Activated naive CD4-positive, alpha-beta T cell (primary cell): ENCODE measurements at regions not wholly inside any gene's neighbourhood (a gene's known extent, or its start where the extent isn't known, plus 50 kb on each side); places are given as distances from the start of the nearest gene placed in this dataset.
"Not testable (repeated sequence)": the region's sequence is repeated elsewhere in the genome, so short reads cannot be mapped to it uniquely, and the experiment has no call there.

ENCODE experiments used
- DNase-seq, 4 experiments: peaks; one replicate each; lab custom pipeline; 2025; lab: John Stamatoyannopoulos, UW

DNA sequence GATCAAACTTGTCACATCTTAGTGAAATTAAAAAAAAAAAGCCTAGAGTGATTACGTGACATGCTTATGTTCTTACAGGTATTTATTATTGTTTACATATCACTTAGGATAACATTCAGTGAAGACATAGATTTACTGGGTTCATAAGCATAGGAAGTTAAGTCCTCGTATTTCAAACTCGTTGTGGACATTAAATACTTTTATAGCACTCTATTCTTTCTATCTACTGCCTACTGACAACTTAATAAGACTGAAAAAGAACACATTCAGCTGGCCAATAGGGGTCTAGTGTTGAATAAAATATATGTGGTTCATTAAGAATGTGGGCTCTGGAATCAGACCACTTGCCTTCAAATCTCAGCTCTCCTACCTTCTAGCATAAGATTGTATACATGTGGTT is 1927.4 kb downstream of the PCDH9 start:
- DNase-seq = no peak

DNA sequence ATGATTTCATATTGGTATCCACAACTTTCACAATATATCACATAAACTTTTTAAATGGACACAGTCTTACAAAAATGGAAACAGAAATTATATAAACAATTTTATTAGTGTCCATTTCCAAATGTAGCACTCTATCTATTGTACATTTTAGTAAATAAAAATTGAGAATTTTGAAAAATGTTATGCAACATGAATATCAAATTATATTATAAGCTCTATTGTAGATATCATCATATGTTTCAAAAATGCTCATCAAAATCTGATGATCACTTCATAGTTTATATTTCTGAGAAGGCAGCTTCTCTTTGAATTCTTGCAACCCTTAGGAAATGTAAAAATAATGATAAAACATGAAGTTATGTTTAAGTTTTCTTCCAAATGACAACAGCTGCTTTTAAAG is 1928.6 kb downstream of the PCDH9 start:
- DNase-seq = no peak

DNA sequence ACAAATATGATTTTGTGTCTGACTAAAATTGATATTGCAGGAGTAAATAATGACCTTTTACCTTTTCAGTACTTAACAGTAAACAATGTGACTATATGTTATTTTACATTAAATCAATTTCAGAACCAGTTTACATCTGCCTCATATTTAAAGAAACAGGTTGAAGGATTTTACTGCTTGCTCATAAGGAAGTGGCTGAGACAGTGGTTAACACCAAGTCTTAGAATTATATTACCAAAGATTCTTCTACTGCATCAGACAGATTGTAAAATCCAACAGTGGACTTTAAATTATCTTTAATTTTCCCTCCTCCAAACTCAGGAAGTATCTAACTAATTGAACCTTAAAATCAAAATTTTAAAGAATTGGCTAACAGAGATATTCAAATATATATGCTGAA is 1929.9 kb downstream of the PCDH9 start:
- no peak for DNase-seq

DNA sequence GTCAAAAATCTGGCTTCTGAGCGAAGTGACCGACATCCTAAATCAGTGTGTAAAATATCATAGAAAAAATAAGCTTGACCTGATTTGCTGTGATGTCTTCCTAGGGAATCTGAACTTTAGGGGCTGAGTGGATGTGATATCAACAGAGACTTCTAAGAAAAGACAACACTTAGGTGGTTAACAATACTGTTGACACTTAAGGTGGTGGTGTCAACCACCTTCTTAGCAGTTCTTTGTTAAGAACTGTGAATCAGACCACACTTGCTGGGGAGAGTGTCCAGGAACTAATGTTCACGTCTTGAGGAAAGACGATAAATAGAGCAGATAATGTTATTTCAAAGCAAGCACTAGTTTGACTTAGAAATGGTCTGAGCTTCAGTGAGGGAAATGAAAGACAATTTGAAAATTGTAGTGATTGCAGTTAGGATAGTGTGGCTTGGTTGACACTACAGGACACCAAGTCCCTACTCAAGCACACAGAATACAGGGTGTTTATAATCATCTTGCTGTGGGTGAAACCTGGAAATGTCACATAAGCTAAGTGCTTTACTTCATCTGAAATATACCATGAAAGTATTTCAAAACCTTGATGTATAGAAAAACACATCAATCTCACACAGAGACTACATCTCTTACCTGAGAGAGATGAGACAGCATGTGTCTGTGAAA is 1936.5 kb downstream of the PCDH9 start:
- DNase-seq = no peak

DNA sequence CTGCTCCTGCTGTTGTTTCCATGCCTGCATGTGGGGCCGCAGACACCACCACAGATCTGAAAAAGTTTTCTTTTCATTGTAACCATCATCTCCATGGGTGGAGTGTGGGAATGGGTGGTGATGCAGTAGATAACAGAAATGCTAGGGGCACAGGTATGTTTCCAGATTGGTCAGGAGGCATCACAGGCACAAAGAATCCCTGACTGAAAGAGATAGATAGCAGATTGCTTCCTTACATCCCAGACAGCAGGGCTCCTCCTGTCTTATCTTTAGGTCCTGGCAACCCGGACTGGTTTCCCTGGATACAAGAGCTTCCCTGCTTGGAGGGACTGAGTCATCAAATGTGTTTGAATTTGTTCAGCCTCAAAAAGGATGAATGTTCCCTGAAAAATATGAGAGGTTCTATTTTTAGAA is 1937.6 kb downstream of the PCDH9 start:
- no peak for DNase-seq

DNA sequence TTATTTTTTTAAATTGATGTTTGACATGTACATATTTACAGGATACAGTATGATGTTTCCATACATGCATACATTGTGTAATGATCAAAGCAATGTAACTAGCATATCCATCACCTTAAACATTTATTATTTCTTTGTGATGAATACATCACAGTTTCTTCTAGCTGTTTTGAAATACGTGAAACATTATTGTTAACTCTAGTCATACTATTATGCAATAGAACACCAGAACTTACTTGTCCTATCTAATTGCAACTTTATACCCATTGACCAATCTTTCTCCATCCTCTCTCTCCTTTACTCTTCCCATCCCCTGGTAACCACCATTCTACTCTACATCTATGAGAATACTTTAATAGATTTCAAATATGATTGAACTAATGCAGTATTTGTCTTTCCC is 1942.7 kb downstream of the PCDH9 start:
- DNase-seq = no peak

DNA sequence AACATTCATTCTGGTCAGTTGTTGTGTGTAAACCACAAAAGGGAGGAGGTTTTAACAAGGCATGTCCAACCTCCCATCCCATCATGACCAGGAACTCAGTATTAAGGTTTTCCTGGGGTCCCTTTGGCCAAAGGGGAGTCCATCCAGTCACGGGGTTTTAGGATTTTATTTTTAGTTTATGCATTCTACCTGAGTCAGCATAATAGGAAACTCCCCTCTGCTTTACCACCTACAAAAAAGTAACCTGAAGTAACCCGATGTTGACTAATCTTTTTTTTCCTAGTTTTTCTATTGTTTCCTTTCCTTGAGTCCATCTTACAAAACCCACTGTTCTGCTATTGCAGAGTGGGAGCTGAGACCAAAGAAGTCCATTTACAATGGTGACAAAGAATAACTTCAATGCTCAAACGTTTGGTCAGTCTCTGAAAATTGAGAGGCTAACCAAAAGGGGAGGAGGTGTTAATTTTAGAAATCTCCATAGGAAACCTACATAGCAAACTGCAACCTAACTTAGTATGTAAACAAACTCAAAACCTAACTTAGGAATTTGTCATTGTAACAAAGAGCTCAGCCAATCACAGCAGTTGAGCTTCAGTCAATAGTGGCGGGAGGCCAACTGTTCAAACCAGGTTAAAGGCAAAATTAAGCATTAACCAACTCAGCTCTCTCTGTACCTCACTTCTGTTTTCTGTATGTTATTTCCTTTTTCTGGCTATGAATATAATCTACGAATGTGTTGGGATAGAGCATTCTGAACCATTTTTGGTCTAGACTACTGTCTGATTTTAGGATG is 1954.1 kb downstream of the PCDH9 start:
- DNase-seq = no peak

DNA sequence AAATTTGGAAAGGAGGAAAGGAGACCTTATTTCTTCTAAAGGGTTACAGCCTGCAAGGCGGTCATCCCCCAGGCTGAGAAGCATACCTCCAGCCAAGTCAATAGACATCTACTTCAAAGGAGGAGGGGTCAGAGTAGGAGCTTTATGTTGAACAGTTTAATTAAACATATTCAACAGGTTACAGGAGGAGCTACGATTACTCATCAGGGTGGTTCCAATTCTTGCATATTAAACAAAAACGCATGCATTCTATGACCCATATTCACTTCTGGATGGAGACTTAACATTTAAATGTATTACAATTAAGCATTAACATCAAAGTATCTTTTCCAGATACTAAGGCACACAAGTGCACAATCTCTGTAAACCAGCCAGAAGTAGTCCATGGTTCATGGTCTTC is 1955.0 kb downstream of the PCDH9 start:
- DNase-seq = no peak

DNA sequence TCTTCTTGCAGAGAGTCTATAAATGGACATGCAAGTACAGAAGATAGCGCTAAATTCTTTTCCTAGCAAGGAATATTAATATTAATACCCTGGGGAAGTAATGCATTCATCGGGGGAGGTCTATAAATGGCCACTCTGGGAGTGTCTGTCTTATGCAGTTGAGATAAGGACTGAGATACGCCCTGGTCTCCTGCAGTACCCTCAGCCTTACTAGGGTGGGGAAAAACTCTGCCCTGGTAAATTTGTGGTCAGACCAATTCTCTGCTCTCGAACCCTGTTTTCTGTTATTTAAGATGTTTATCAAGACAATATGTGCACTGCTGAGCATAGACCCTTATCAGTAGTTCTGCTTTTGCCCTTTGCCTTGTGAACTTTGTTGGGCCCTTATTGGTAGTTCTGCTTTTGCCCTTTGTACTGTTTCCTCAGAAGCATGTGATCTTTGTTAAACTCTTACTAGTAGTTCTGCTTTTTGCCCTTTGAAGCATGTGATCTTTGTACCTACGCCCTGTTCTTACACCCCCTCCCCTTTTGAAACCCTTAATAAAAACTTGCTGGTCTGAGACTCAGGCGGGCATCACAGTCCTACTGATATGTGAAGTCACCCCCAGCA is 1956.2 kb downstream of the PCDH9 start:
- not testable (repeated sequence) for DNase-seq

DNA sequence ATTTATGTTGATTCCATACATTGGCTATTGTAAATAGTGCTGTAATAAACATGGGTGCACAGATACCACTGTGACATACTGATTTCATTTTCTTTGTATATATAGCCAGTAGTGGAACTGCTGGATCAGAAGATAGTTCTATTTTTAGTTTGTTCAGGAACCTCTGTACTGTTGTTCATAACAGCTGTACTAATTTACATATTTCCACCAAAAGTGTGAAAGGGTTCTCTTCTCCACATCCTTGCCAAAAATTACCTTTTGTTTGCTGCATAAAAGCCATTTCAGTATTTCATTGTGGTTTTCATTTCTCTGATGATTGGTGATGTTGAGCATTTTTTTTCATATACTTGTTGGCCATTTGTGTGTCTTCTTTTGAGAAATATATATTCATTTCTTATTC is 1962.1 kb downstream of the PCDH9 start:
- no peak for DNase-seq

DNA sequence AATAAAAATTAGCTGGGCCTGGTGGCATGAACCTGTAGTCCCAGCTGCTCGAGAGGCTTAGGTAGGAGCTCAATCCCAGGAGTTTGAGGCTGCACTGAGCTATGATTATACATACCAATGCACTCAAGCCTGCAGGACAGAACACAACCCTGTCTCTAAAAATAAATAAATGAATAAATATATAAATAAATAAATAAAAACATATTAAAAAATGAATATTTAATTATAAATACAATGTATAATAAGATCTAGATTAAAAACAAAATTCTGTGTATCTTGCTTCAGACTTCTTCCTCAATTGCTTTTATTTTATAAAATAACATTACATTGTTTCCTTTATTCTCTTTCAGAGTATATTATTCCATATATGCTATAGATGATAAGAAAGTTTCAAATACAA is 1964.1 kb downstream of the PCDH9 start:
- no peak for DNase-seq

DNA sequence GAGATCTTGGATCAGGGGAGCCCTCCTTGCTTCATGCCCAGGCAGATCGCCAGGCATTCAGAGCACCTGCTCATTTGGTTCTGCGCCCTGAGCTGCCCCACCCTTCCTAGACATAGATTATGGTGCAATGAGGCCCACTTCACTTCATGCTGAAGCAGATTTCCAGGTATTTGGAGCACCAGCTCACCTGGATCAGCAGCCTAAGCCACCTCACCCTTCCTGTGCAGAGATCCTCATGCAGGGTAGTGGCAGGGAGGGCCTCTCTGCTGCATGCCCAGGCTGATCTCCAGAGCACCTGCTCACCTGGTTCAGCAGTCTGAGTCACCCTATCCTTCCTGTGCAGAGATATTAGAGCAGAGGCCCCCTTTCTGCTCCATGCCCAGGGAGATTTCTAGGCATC is 1966.1 kb downstream of the PCDH9 start:
- DNase-seq = no peak

DNA sequence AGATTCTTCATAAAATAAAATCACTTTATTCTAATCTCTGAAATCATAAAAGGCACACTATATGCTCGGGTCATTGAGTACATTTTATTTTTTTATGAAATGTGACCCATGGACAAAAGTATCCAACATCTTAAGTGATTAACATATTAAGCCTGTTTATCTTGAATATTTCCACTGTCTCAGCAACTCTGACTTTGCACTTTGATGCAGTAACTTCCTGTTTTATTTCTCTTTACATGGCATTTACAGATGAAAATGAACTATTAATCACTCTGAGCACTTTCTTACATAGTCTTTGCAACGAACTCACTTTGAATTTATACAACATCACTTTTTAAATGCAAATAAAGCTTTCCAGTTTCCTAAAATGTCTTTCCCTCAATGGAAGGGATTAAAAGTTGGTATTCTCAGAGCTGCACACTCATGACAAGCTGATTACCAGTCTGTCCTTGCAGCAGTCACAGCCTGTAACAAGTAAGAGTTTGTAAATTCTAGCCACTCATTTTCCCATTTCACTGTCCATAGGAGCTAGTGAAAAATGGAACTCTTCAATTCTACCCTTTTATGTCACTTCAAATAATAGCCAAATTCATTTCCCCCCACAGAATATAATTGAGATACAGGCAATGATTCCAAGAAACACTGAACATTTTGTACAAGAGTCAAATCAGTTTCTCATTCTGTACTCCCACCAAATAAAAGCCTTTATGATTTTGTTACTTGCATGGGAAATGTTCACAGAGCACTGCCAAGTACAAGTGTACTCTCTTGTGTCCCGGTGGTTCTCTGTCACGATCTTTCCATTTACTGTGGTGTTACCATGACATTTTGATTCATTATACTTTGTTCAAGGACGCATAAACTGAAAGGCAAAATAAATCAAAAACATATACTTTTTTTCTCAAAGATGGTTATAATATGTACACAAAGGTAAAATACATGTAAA is 1968.9 kb downstream of the PCDH9 start:
- no peak for DNase-seq

DNA sequence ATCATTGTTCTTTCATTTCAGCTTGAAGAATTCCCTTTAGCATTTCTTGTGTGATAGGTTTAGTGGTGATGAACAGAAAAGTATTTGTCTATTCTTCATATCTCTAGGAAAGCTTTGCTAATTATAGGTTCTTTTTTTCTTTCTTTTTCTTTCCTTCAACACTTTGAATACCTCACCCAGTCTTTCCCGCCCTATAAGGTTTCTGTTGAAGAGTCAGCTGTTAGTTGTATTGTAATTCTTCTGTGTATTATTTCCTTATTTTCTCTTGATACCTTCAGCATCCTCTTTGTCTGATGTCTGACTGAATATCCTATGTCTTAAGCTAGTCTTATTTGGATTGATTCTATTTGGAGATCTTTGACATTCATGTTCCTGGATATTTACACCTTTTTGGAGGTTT is 1989.4 kb downstream of the PCDH9 start:
- no peak for DNase-seq

DNA sequence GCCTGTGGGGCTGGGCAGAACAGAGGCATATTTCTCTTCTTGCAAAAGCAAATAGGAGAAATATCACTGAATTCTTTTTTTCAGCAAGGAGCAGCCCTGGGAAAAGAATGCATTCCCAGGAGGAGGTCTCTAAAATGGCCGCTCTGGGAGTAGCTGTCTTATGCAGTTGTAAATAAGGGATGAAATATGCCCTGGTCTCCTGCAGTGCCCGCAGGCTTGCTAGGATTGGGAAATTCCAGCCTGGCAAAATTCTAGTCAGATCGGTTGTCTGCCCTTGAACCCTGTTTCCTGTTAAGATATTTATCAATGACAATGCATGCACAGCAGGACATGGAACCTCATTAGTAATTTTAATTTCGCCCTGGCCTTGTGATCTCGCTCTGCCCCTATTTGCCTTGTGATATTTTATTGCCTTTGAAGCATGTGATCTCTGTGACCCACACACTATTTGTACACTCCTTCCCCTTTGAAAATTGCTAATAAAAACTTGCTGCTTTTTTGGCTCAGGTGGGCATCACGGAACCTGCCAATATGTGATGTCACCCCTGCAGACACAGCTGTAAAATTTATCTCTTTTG is 1993.2 kb downstream of the PCDH9 start:
- no peak for DNase-seq

DNA sequence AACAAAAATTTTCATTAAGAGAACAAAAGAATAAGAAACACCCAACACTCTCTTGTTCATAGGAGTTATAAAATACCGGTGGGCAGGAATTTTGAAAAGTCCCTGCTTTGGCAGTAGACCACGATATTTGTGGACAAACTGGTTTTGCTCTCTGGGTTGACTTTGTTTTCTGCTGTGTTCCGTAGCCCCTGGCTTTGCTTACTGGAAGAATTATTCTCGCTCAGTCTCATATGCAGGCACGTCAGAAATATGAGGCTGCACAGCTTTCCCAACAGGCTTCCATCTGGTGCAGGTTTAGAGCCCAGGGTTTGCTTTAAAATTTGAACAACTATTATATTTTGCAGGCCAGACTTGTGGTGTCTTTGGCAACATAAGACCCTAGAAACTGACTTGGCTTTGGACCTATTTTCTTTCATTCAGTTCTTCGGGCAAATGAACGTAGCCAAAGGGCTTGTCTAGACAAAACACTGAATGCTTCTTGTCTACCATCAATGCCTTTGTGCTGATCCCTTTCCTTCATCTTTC is 2012.6 kb downstream of the PCDH9 start:
- DNase-seq = no peak

DNA sequence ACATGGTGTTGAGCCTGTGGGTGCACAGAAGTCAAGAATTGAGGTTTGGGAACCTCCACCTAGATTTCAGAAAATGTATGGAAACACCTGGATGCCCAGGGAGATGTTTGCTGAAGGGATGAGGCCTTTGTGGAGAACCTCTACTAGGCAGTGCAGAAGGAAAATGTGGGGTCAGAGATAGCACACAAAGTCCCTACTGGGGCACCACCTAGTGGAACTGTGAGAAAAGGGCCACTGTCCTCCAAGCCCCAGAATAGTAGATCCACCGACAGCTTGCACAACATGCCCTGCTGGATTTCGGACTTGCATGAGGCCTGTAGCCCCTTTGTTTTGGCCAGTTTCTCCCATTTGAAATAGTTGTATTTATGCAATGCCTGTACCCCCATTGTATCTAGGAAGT is 2027.3 kb downstream of the PCDH9 start:
- DNase-seq = not testable (repeated sequence)

DNA sequence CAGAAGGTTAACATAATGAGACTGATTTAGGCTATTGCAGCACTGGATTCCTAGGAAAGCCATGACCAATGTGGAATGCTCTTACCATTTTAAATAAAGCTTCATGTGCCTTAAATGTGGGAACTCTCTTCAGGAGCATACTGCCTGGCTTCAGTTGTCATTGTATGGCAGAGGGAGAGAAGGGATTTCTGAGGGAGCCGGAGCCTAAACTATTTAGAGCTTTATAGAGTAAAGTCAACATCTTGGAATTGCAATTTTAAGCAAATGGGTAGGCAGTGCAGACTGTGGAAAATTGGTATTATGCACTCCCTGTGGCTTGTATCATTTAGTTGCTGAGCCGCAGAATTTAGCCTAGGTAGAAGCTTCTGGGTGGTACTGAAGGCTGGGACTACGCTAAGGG is 2041.4 kb downstream of the PCDH9 start:
- DNase-seq = no peak

DNA sequence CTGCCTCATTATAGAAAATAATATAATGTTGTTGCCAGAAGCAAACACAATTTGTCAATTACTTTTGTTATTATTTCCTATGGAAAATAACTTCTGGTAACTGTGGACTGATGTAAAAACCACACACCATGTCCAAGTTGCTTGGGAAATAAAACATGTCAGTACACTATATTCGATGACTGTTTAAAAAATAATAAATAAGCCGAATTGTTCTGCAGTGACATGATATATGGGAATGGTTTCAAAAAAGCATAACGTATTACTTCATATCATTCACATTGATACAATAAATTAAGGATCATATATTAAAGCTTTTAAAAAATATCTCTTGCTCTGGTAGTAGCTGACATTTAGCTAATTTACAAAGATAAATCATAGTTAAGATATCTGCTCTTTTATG is 2062.1 kb downstream of the PCDH9 start:
- no peak for DNase-seq

DNA sequence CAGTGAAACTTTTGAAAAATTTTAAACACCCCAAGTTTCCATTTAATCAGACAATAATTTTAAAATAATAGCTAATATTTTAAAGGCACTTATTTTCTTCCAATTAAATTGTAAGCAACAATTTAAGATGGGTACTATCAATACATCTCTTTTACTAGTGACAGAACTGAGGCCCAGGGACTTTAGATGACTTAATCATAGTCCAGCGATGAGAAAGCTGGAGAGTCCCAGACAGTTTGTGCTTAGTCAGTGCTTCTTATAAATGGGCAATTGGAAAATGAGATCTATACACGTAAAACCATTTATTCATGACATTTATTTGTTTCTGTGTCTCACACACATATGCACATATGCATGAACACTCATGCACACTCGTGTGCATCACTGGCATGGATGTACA is 2063.5 kb downstream of the PCDH9 start:
- no peak for DNase-seq

DNA sequence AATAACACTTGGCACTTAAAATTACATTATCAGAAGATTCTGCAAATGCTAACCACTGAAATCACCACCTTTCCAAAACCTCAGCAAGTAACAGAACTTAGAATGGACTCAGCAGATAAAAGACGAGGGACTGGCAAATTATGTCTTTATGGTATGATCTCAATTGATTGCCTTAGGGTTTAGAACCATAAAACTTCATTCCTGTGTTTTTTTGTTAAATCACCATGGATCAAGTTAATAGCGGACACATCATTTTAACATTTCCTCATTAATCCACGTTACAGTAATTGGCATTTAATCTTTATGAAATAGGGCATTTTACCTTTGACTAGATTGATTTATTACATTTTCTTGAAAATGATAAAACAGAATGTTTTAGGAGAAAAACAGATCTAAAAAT is 2070.3 kb downstream of the PCDH9 start:
- no peak for DNase-seq

DNA sequence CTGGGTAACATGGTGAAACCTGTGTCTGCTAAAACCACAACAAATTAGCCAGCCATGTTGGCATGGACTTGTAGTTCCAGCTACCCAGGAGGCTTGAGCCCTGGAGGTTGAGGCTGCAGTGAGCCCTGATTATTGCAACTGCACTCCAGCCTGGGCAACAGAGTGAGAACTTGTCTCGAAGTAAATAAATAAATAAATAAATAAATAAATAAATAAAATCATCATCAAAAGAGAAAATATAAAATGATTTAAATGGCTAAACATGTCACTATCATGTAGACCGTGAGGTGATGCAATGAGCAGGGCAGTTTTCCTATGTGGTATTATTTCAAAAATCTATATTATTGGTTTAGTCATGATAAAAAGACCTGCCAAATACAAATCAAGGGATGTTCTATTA is 2074.3 kb downstream of the PCDH9 start:
- no peak for DNase-seq
